GM19035 (cell line): ENCODE measurements at regions not wholly inside any gene's neighbourhood (a gene's known extent, or its start where the extent isn't known, plus 50 kb on each side); places are given as distances from the start of the nearest gene placed in this dataset.

Source experiments
- ATAC-seq: cut with Tn5 transposase; IDR thresholded peaks from one replicate; pipeline ENCODE4 v1.9.1; 2021; ENCODE audit not compliant: unreplicated experiment

DNA sequence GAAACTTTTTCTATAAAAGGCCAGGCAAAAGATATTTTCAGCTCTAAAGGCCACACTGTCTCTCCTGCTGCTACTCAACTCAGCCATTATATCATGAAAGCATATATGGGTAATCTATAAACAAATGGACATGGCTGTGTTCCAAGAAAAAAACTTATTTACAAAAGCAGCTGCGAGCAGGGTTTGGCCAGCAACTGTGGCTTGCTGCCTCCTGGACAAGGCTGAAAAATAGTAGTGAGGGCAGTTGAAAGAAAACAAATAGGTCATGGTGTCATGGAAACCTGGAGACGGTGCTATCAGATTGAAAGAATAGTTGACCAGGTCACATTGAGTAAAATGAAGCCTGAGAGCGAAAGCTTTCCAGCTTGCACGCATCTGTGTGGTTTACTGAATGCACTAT is 89.2 kb upstream of the LRATD1 start:
- no peak for ATAC-seq

DNA sequence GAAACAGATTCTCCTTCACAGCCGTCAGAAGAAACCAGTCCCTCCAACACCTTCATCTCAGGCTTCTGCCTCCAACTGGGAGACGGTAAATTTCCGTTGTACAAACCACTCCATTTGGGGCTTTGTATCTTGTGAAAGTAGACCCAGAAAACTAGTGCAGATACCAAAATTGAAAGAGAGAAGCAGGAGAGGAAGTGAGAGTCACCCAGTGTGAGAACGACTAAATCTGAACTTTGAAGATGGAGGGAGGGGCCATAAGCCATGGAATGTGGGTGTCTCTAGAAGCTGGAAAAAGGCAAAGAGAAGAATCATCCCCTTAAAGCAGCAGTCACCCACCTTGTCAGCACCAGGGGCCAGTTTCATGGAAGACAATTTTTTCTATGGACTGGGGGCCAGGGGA is 88.3 kb upstream of the LRATD1 start:
- no peak for ATAC-seq

DNA sequence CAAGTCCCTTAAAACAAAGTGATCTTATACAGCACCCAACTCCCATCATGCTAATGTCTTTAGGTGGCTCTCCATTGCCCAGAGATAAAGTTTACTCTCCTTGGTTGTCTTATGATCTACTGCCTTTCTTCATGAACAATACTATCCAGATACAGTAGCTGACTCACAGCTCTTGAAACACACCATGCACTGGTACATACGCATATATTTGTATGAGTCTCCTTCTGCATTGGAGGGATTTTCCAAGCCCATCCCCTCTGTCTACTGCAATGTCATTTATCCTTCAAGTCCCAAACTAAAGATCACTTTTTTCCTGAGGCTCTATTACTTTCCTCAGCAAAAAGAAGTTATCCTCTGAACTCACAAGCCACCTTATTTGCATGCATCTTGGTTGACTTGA is 84.7 kb upstream of the LRATD1 start:
- no peak for ATAC-seq

DNA sequence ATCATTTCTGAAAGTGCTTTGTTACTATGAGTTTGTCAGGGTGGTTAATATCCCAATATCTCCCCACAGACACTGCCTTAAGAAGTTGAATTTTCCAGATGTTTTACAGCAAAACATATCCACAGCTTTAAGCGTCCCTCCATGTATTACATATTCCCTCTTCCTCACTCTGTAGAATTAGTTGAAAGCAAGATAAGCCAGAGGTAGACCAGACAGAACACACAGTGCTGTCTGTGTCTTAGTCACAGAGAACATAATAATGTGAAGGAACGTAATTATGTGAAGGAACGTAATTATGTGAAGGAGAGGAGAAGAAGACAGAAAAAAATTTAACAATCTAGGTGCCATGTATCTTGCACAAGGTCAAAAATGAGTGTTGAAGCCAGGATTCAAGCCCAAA is 81.9 kb upstream of the LRATD1 start:
- ATAC-seq = no peak

DNA sequence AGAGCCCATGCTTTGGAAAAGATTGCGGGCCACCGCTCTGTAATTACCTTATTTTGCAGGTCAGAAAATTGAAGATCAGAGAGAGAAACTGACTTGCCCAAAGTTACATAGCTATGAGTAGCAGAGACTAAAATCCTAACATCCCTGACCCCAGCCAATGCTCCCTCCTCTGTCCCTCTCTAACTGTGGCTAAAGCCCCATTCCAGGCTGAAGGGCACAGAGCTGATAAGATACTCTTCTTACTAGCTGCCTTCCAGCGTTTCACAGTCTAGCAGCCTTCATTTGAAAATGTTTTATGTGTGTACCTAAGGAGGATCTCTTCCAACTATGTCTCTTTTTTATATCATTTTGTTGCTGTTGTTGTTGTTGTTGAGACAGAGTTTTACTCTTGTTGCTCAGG is 81.4 kb upstream of the LRATD1 start:
- ATAC-seq = no peak

DNA sequence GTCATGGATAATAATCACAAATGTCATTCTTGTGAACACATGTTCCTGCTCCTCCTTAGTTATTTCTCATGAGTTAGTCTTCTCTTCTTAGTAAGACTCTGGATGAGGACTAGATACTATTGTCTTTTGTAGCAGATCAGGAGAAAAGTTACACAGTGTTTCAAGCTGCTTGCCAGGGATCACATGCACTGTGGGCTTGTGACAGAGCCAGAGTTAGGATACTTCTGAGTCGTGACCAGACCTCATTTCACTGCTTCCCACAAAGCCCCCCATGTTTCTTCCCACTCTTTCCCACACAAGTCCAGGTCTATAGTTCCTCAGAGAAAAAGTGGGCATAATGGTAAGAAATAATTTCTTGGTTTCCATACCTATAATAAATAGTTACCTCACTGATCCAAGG is 80.2 kb upstream of the LRATD1 start:
- ATAC-seq = no peak

DNA sequence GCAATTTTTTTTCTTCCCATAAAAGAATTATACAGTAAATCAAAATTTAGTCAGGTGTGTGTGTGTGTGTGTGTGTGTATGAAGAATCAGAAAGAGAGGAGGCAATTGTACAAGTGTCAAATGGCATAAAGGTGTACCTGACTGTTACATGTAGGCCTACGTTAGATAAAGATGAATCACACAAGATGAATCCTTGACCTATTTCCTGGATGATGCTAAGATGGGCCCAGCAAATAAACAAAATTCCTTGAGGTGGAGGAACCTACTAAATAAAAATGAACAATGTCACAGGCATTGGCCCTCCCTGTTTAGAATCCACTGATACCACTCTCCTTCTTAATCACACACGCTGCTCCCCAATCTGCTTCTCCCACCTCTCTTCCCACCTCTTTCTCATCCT is 79.7 kb upstream of the LRATD1 start:
- no peak for ATAC-seq

DNA sequence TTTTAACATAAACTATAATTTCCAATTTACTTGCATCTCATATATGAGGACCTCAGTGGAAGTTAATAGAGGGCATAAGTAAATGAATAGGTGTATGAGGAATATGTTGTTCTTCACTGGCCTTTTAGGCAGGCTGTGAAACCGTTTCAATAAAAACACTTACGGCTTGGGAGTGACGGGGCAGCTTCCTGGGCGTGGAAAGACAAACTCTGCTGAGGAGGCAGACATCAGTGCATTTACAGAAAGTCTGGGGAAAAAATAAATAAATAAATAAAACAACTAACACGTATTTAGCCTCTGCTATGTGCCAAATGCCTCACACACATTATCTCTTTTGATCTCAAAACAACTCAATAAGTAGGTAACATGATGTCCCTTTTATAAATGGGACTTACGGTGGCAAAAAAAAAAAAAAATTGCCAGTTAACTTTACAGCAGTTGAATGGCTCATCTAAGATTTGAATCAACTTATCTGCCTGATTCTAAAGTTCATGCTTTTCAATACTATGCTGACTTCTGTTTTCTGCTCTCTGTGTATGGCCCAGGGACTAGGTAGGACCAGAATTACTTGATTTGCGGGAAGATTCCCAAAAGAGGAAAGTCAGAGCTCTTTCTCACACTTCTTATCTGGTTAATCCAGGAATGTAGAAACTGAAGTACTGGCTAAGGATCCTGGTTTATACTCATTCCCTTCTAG is 77.5 kb upstream of the LRATD1 start:
- ATAC-seq = no peak

DNA sequence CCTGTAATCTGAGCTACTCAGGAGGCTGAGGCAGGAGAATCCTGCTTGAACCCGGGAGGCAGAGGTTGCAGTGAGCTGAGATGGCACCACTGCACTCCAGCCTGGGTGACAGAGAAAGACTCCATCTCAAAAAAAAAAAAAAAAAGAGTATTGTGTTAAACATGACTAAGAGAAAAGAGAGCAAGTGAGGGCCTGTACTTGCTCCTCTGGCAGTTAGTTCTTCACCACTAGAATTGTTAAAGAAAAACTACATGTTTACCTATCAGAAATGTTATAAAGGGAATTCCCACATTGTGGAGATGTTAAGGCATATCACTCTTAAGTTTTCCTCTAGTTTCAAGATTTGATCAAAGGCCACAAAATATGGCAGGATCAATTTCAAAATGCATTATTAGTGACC is 75.4 kb upstream of the LRATD1 start:
- ATAC-seq = no peak

DNA sequence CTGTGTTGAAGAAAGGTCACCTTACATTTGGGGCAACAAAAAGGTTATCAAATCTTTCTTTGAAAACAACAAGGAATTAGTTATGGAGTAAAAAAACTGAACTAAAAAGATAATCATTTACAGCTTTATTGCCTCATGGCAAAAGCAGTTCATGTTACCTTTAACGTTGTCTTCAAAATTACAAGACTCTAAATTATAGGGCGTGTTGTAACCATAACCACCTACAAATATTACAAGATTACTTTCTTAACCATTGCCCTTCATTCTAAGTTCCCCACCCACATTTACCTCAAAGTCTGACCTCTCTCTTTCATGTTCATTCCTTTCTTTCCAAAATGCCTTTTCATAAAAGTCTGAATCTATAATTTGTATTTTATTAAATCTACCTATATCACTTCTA is 74.6 kb upstream of the LRATD1 start:
- no peak for ATAC-seq

DNA sequence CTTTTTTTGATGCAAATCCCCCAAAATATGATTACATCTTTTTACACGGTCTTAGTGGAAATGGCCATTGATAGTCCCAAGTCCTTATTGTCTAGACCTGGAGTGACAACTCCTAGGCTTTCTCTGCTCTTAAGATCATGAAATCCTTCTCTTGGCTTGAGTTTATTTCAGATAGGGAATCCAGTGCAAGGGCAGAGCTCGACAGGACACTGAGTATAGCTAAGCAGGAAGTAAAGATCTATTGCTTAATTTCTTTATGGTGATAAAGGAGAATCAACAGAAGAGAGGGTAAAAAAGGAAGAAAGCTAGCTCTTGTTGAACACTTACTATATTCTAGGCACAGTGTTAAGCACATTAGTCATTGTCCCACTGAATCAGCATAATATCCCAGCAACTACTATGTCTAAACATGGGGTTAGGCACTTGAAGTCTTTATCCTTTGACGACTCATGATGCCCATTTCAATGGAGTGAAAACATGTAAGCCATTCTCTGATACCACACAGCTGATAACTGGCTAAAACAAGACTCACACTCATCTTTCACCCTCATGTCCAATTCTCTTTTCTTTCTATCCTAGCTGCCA is 74.1 kb upstream of the LRATD1 start:
- ATAC-seq = no peak

DNA sequence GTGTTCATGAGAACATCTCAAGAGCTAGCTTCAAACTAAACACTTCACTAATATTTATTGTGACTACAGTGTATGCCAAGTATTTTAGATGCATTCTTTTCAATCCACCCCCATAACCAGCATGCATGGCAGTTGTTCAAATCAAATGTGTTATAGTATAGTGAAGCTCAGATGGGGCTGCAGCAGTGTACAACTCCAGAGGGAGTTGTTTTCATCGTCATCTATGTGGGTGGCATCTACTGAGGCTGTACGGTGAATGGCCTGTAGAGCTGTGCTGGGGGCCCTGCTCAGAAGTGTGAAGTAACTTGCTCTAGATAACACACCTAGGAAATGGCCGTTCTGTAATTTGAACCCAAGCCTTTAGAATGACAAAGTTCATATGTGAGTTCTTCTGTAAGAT is 71.8 kb upstream of the LRATD1 start:
- ATAC-seq = no peak

DNA sequence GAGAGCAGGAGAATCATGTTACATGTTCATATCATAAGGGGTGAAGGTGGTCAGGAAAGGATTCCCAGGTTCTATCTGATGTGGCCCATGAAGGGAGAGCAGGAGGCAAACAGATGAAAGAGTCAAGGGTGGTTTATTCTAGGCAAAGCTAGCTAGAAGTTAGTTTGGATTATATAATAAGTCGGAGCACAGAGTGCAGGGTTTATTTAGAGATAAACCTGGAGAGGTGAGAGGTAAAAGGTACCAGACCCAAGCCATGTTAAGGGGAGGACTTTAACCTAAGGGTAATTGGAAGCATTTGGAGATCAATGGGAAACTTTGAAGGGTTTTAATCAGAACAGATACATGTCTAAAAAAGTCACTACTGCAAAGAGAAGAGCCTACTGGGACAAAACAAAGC is 69.2 kb upstream of the LRATD1 start:
- no peak for ATAC-seq

DNA sequence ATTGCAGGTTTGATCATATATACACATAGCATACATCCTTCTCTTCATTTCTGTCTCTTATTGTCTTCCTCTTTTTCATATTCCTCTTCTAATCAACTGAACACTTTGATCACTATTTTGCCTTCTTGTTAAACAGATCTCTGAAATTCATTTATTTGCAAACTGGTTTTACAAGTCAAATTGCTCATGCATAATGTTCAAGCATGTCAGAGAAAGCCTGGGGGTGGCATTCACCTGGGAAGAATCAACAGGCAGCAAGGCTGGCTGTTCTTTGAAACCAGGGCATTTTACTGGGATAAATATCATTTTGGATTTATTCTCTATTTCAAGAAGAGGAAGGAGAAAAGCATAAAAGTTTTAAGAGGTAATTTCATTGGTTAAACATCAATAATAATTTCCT is 66.9 kb upstream of the LRATD1 start:
- ATAC-seq = no peak

DNA sequence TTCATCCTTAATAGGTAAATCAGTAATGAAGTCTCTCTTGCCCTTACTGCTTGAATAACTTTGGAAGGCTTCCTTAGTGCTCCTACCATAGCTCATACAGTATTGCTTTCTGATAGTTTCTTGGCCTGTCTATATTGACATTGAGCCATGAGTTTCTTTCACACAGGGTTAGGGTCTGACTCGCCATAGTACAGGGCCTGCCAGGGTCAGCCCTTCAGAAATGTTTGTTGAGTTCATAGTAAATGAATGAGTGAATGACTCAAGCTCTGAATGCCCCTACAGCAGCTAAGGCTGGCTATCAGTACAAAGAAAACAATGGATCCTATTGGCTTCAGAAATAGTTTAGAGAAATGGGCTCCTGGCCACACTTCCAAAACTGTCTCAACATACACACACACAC is 65.0 kb upstream of the LRATD1 start:
- no peak for ATAC-seq

DNA sequence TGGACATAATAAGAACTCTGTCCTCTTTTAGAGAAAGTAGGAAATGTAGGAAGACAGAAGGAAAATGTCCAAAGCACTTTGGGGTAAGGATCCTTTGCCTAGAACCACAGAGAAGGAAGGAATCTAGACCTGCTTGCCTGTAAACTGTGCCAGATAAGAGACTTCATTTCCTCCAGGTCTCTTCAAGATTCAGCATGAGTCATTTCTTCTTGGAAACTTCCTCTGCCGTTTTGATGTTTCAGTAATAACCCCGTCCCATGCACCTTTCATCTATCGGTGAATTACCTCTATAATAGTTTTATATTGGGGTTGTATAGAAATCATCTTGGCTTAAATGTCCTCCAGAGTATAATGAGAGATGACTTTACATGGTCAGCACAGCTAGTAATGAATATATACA is 63.2 kb upstream of the LRATD1 start:
- ATAC-seq = no peak

DNA sequence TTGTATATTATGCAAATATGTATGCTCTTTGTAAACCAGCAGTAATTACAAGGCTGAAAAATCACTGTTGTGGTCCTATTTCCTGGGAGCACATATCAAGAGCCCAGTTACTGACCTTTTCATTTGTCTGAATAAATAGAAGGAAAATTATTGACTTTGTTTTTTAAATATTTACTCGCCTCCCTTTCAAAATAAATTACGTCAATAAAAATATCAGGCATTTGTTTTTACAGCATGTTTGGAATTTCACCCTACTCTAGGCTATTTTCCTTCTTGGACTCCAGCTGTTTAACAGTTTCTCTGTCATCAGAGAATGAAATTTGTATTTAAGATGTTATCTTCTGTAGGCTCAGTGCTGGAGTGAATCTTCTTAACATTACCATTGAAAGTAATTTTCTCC is 59.9 kb upstream of the LRATD1 start:
- ATAC-seq = no peak

DNA sequence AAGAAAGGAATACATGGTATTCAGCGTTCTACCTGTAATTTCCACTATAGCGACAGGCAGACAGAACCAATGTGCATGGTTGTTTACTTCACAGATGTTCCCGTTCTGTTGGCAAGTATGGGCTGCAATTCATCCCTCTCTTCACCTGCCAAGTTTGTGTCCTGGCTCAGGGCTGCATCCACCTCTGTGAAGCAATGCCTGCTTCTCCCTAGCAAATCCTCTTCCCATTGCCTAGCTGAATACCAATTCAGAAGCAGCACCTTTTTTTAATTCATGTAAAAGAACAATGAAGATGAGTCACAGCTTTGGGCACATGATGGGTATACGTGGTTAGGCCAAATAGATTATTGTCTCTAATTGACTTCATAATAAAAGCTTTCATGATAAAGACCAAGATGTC is 54.7 kb upstream of the LRATD1 start:
- ATAC-seq = no peak
